Transverse colon (tissue), 4 donors: ENCODE measurements at regions not wholly inside any gene's neighbourhood (a gene's known extent, or its start where the extent isn't known, plus 50 kb on each side); places are given as distances from the start of the nearest gene placed in this dataset.
"Not testable (repeated sequence)": the region's sequence is repeated elsewhere in the genome, so short reads cannot be mapped to it uniquely, and the experiment has no call there.

Experiments used
- CTCF ChIP-seq, 5 experiments: fragments of 200-600 bp in 3 of 5; fragments of 450-650 bp in 2 of 5; sonication (generic) in 3 of 5; IDR thresholded peaks; 1 replicate in 2 of 5; 2 replicates in 3 of 5; pipeline ENCODE4 v1.5.1; 2016 to 2017; ENCODE audit warnings: antibody characterized with exemption in 5 of 5, inconsistent platforms in 3 of 5, mild to moderate bottlenecking in 2 of 5, moderate library complexity in 1 of 5
- EP300 ChIP-seq: sonication (generic); formaldehyde crosslinking; IDR thresholded peaks from one replicate; pipeline ENCODE4 v1.6.1; 2017; ENCODE audit warnings: antibody characterized with exemption, low read depth
- POLR2AphosphoS5 ChIP-seq, 3 donors: sonication (generic); formaldehyde crosslinking; IDR thresholded peaks; one replicate each; pipeline ENCODE4 v1.6.1; 2016; ENCODE audit warnings: antibody characterized with exemption in 3 of 3

GRCh38 chr6:144369696-144370095, 84.6 kb downstream of the UTRN start:
- not testable (repeated sequence) for TF ChIP-seq CTCF (IDR thresholded peaks at IDR 0.05); EP300; POLR2AphosphoS5 (IDR thresholded peaks at IDR 0.05)
